Stimulated activated CD4-positive, alpha-beta T cell treated with anti-CD3 and anti-CD28 coated beads, Interleukin-12 subunit alpha, Interleukin-12 subunit beta, amount 100 ng/mL, for 24 hours (primary cell): ENCODE measurements at regions not wholly inside any gene's neighbourhood (a gene's known extent, or its start where the extent isn't known, plus 50 kb on each side); places are given as distances from the start of the nearest gene placed in this dataset.
"Not testable (repeated sequence)": the region's sequence is repeated elsewhere in the genome, so short reads cannot be mapped to it uniquely, and the experiment has no call there.

Experiments
- DNase-seq, 2 experiments: peaks; one replicate each; pipeline ENCODE4 v3.0.0-alpha.2; 2020; ENCODE audit warnings: low read depth in 2 of 2

DNA sequence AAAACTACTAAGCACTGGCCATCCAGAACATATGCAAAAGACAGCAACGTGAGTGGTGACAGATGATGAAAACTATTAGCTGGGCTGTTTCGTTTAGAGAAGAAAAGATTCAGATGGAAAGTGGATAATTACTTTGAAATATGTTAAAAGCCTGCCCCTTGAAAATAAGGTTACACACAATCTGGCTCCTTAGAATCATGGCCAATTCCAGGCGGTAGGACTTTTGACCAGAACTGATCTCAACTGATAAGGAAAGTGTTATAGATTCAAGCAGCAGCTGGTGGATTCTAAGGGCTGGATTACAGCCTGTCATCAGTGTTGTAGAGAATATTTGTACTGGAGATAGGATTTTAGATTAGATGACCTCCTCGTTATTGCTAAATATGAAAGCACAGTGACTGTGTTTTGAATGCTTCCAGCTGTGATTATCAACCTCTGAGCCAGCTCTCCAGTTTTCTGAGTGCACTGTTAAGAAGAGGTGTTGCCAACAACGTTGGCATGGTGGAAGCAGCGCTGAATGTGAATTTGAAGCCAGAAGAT is 75.1 kb downstream of the KBTBD2 start:
- DNase-seq, result not testable (repeated sequence)

- DNase-seq, result not testable (repeated sequence)
Observed at GRCh38 chr7:32814779-32815178, 76.8 kb downstream of the KBTBD2 start.

DNA sequence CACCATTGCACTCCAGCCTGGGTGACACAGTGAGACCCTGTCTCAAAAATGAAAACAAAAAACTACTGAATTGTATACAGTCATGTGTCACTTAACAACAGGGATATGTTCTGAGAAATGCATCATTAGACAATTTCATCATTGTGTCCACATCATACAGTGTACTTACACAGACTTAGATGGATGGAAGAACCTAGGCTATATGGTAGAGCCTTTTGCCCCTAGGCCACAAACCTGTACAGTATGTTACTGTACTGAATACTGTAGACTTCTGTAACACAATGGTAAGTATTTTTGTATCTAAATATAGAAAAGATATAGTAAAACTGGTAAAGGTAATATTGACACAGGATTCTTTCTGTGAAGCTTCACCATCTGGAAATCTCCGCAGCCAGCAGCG is 81.7 kb downstream of the KBTBD2 start:
- DNase-seq, result no peak

DNA sequence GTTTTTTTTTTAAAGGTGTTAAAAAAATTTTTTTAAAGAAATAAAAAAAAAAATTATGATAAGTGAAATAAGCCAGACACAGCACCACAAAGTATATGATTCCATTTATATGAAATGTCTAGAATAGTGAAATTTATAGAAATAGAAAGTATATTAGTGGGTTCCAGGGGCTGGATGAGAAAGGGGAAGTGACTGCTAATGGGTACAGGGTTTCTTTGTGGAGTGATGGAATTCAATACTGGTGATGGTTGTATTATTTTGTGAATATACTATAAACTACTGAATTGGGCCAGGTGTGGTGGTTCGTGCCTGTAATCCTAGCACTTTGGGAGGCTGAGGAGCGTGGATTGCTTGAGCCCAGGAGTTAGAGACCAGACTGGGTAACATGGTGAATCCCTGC is 82.2 kb downstream of the KBTBD2 start:
- no peak for DNase-seq

- no peak for DNase-seq
Observed at GRCh38 chr7:32803406-32804141, 88.0 kb downstream of the KBTBD2 start.

DNA sequence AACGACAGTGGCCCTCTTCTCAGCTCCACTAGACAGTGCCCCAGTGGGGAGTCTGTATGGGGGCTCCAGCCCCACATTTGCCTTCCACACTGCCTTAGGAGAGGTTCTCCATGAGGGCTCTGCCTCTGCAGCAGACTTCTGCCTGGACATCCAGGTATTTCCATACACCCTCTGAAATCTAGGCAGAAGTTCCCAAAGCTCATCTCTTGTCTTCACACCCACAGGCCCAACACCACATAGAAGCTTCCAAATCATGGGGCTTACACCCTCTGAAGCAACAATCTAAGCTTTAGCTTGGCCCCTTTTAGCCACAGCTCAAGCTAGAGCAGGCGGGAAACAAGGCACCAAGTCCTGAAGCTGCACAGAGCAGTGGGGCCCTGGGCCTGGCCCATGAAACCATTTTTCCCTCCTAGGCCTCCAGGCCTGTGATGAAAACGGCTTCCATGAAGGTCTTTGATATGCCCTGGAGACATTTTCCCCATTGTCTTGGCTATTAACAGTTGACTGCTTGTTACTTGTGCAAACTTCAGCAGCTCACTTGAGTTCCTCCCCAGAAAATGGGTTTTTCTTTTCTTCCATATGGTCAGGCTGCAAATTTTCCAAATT is 89.2 kb downstream of the KBTBD2 start:
- no peak for DNase-seq

GRCh38 chr7:32793053-32793452 is 98.5 kb downstream of the KBTBD2 start:
- DNase-seq, result not testable (repeated sequence)

DNA sequence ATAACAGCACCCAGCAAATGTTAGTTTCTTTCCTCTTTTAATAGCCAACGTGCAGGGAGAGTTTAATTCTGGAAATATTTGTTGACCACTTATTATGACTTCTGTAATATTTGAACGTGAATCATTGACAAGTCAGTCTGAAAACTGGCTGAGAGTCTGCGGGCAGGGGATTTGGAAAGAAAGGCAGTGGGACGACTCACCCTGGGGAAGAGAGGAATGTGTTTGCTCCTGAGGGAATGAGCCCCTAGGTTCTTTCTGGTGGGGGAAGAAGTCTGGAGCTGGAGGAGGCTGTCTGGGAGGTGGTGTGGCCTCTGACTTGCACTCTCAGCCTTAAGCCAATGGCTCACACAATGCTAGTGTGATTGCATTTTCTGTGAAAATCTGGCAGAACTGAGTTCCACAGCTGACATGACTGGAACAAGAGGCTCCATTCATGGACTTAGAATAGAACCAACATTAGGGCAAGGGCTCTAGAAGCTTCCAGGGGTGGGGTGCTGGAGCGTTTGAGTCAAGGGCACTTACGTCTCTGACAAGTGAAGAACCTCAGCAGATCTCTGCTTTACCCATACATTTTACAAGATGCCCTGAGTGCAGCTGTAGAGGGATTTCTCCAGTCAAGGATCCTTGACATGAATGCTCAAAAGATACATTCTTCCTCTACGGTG is 100.7 kb downstream of the KBTBD2 start:
- DNase-seq, result not testable (repeated sequence)

GRCh38 chr7:32789266-32789665 is 102.3 kb downstream of the KBTBD2 start:
- DNase-seq, result not testable (repeated sequence)

DNA sequence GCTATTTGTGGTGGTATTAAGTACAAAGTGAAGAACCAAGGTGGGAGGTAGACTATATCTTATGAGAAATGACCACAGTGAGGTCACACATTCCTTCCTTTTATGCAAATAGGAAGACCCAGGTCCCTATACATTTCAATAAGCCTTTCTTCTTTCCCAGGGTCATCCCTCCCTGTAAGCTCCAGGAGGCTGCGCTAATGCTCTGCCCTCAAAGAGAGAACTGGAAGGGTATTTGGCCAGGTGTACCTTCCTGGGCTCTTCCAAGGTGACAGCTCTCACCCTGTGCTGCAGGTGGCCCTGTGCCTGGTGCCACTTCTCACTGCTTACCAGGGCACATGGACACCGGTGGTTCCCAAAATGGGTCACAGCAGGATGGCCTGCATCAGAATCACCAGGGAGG is 103.4 kb downstream of the KBTBD2 start:
- not testable (repeated sequence) for DNase-seq

GRCh38 chr7:32785365-32785944 is 106.1 kb downstream of the KBTBD2 start:
- DNase-seq, result not testable (repeated sequence)

DNA sequence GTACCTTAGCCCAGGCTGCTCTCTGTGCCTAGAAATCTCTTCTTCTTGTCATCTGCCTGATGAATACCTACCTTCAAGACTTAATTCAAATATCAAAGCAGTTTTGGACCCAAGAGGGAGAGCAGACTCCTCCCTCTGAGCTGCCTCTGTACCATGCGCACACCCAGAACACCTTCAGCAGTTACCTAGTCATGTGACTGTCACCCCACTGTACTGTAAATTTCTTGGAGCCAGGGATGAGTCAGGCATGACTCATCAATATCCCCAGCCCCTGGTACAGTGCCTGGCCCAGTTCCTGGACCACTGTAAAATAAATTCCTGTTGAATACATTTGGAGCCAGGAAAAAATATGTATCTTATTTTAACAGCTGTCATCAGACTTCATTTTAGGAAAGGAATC is 111.7 kb downstream of the KBTBD2 start:
- DNase-seq, result not testable (repeated sequence)

- DNase-seq, result no peak
Observed at GRCh38 chr7:32779167-32779566, 112.4 kb downstream of the KBTBD2 start.

- not testable (repeated sequence) for DNase-seq
Observed at GRCh38 chr7:32777041-32777666, 114.4 kb downstream of the KBTBD2 start.

- not testable (repeated sequence) for DNase-seq
Observed at GRCh38 chr7:32776318-32776717, 115.2 kb downstream of the KBTBD2 start.

DNA sequence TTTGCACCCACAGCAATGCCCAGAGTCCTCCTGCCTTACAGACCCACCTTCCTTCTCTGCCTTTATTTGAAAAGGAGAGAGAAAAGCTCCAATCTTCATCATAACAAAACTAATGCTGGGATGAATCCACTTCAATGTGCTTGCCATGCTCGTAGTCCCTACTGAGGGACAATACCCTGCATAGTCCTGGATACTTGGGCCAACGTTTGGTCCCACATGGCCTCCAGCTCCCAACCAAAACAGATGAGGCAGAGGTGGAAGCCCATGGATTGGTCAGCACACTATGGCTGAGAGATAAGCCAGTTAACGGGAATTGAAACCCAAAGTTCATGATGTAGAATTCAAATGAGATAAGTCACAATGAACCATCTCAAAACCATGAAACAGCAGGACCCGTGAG is 115.8 kb downstream of the KBTBD2 start:
- not testable (repeated sequence) for DNase-seq

GRCh38 chr7:32774541-32774951 is 117.0 kb downstream of the KBTBD2 start:
- no peak for DNase-seq

DNA sequence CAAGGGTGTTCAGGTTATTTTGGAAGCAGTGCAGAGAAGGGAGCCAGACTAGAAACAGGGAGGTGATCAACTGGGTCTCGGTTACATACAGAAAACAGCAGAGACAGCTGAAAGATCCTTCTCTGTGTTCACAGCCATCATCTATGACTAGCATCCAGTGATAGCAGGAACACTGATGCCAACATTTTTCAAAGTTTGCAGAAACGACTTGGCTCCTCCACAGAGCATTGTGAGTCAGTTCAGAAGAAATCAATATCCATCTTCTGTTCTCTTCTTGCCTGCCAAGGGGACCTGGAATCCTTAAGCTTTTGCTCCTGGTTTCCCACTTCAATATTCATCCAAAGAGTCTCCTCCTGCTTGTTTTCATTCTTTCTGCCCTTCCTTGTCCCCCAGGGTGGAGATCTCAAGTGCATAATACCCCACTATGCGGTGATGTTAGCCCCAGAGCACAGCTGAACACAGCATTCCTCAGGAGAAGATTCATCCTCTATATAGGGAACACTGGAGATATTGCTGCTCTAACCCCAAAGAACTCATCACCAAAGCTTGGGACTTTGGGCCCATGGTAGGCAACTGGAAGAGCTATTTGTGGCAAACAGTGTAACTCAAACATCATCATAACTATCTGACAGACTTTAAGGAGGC is 122.6 kb downstream of the KBTBD2 start:
- not testable (repeated sequence) for DNase-seq

DNA sequence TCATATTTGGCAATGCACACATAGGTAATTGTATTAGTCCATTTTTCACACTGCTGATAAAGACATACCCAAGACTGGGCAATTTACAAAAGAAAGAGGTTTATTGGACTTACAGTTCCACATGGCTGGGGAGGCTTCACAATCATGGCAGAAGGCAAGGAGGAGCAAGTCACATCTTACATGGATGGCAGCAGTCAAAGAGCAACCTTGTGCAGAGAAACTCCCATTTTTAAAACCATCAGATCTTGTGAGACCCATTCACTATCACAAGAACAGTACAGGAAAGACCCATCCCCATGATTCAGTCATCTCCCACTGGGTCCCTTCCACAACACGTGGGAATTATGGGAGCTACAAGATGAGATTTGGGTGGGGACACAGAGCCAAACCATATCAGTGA is 123.2 kb downstream of the KBTBD2 start:
- not testable (repeated sequence) for DNase-seq

GRCh38 chr7:32765649-32766251 is 125.8 kb downstream of the KBTBD2 start:
- DNase-seq, result not testable (repeated sequence)

DNA sequence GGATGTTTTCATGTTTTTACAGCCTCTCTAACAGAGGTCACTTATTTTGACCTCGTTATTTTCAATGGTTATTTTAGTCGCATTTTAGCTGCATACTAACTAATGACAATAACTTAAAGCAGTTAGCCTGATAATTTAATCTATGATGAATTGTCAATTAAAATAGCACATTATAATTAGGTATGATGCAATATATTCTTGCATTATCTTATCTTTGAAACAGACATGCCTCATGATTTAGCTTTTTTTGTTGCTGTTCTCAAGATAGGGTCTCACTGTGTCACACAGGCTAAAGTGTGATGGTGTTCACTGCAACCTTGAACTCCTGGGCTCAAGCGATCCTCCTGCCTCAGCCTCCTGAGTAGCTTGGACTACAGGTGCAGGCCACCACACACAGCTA is 126.4 kb downstream of the KBTBD2 start:
- no peak for DNase-seq
